ENCODE measurements at regions not wholly inside any gene's neighbourhood (a gene's known extent, or its start where the extent isn't known, plus 50 kb on each side); places are given as distances from the start of the nearest gene placed in this dataset.

DNA sequence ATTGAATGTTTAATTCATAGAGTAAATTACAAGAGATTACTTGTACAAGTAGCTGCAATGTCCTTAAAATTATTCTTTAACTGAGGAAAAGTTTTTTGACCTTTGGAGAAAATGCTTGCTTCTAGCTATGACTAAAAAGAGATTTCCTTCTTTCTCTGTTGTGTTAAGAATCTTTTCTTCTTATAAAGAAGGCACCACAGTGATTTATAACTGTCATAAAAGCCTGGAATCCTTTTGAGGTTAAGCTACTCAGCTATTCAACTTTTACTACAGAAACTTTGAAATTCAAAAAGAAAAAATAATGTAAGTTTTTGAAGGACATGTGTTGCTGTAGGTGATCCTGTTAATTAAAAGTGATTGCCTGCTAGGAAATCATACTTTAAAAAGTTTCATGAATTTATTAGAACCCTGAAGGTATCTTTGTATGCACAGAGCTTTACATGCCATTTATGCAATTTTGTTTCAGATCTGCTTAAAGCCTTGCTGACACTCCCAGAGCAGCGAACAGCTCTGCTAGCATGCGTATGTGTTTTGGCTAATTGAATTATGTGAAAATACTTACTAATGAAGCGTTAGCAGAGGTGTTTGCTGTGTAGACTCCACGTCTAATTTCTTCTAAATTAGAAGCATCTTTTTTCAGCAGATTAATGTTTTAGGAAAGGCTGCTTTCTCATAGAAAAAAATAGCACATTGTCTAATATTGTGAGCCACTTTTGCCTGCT is 94.7 kb upstream of the SMYD2 start:
- Histone ChIP-seq H3K27me3 (ENCODE audit: insufficient read depth, low read length) (peaks cover 31% of the 10 kb centered on the region; the same call in 1 of the 2 replicates), H3K4ac (ENCODE audit: low read depth, low read length) (no peak overlapping the region), H2BK120ac (ENCODE audit: low read depth, low read length, poor library complexity, severe bottlenecking) (no peak overlapping the region), H2AFZ (ENCODE audit: low read length) (no peak overlapping the region), H3K23me2 (ENCODE audit: insufficient read length, low read depth, low read length, poor library complexity, severe bottlenecking) (peaks cover 6% of the 10 kb centered on the region), H3K23ac (ENCODE audit: insufficient read length, low read depth, low read length) (no peak overlapping the region), H3K18ac (ENCODE audit: insufficient read length, low read depth, low read length) (no peak overlapping the region), H2BK5ac (ENCODE audit: insufficient read length, low read length) (no peak overlapping the region), H3K27ac (ENCODE audit: insufficient read length, low read depth, low read length) (no peak overlapping the region), H3K79me1 (ENCODE audit: insufficient read depth, low read depth, low read length, poor library complexity, severe bottlenecking) (no peaks in the 10 kb centered on the region), H2BK20ac (ENCODE audit: low read depth, low read length, poor library complexity, severe bottlenecking) (no peak overlapping the region), H4K5ac (ENCODE audit: insufficient read length, low read depth, low read length) (no peak overlapping the region), H3K9me3 (ENCODE audit: control insufficient read depth, low read depth, low read length) (no peaks in the 10 kb centered on the region), H4K8ac (replicated peaks; ENCODE audit: insufficient read length, low read depth, low read length) (no peak overlapping the region), H3K14ac (ENCODE audit: insufficient read depth, low read length) (no peak overlapping the region), H3K56ac (ENCODE audit: insufficient read length, low read depth, low read length) (no peak overlapping the region), H4K91ac (ENCODE audit: insufficient read length, low read depth, low read length) (no peak overlapping the region), H3T11ph (ENCODE audit: low read length) (no peak overlapping the region), H2BK12ac (ENCODE audit: insufficient read length, low read depth, low read length) (no peak overlapping the region), H3K4me2 (ENCODE audit: insufficient read depth, insufficient read length, low read length) (no peak overlapping the region), H3K79me2 (ENCODE audit: insufficient read depth, low read length) (no peaks in the 10 kb centered on the region), H2AK5ac (ENCODE audit: insufficient read length, low read length) (no peak overlapping the region), H3K4me1 (ENCODE audit: insufficient read depth, low read length) (no peaks in the 10 kb centered on the region), H2BK15ac (ENCODE audit: low read depth, low read length) (no peak overlapping the region), H4K20me1 (ENCODE audit: control insufficient read depth, insufficient read depth, insufficient read length) (no peaks in the 10 kb centered on the region), H3K9ac (ENCODE audit: extremely low read depth, insufficient read length, low read length) (no peak overlapping the region)
- no CpG with 5 or more reads among the region's 4 CpGs for WGBS (ENCODE audit: extremely low coverage, insufficient read length, low lambda C conversion rate)
- Mint-ChIP-seq H3K4me3 (no peak overlapping the region), H3K36me3 (ENCODE audit: insufficient read depth in 1 of 3, low read depth in 3 of 3) (peaks cover 0 to 10% (median 0%) of the 10 kb centered on the region in 3 experiments; a peak in 3 of 7 replicates), H3K27me3 (ENCODE audit: low read depth) (peaks cover 72% of the 10 kb centered on the region), H3K9me3 (peaks cover 5 to 10% of the 10 kb centered on the region in 2 experiments; a peak in 4 of 5 replicates), H3K4me1 (peaks cover 12 to 14% of the 10 kb centered on the region in 2 experiments), H3K27ac (no peak overlapping the region)
- TF ChIP-seq CTCF (conservative IDR thresholded peaks at IDR 0.05) = no peak
- no peak for DNase-seq

All from H9 (cell line).